Muscle of leg (tissue), 3 donors: ENCODE measurements at regions not wholly inside any gene's neighbourhood (a gene's known extent, or its start where the extent isn't known, plus 50 kb on each side); places are given as distances from the start of the nearest gene placed in this dataset.
A peak's percentile ranks its signal among the peaks of the same experiment; 100 is the strongest.

Experiments used
- DNase-seq: peaks from one replicate; pipeline ENCODE4 v3.0.0; 2013
- H3K27ac ChIP-seq: one replicate; pipeline ENCODE4 v1.5.1; 2013; ENCODE audit warnings: mild to moderate bottlenecking, low read length, control low read depth
- H3K27me3 ChIP-seq: one replicate; pipeline ENCODE4 v1.6.1; 2013; ENCODE audit warnings: low read length; ENCODE audit not compliant: control insufficient read depth, insufficient read depth
- H3K36me3 ChIP-seq: one replicate; pipeline ENCODE4 v1.6.1; 2013; ENCODE audit warnings: low read length; ENCODE audit not compliant: control insufficient read depth, insufficient read depth
- H3K4me1 ChIP-seq: one replicate; pipeline ENCODE4 v1.6.1; 2013; ENCODE audit warnings: low read length; ENCODE audit not compliant: control insufficient read depth, insufficient read depth
- H3K4me3 ChIP-seq: one replicate; pipeline ENCODE4 v1.5.1; 2013; ENCODE audit warnings: low read length, control low read depth
- H3K9me3 ChIP-seq: replicated peaks from 2 replicates; pipeline ENCODE4 v1.6.1; 2013; ENCODE audit warnings: low read depth, low read length; ENCODE audit not compliant: control insufficient read depth
- WGBS: methylation state at CpG from one replicate; pipeline ENCODE4 v1.1.5; 2013; ENCODE audit warnings: missing lambda C conversion rate; ENCODE audit not compliant: insufficient coverage; 5-methylcytosine and 5-hydroxymethylcytosine counted together

- no peak overlapping the region for H3K27ac ChIP-seq
- no peak for DNase-seq
- peaks cover 2% of the 10 kb centered on the region for H3K9me3 ChIP-seq
- no peaks in the 10 kb centered on the region for H3K27me3 ChIP-seq
- no peaks in the 10 kb centered on the region for H3K4me1 ChIP-seq
- WGBS = no CpG with 5 or more reads among the region's 3 CpGs
- H3K36me3 ChIP-seq = no peaks in the 10 kb centered on the region
- no peak overlapping the region for H3K4me3 ChIP-seq
These were observed 158.6 kb downstream of the SAMD5 start for GRCh38 chr6:147667082-147667481.

- H3K4me1 ChIP-seq = no peaks in the 10 kb centered on the region
- WGBS = 93% methylated on average over 3 of the region's 4 CpGs
- H3K27ac ChIP-seq = no peak overlapping the region
- no peaks in the 10 kb centered on the region for H3K27me3 ChIP-seq
- H3K36me3 ChIP-seq = no peaks in the 10 kb centered on the region
- H3K9me3 ChIP-seq = peaks cover 2% of the 10 kb centered on the region
- no peak for DNase-seq
- H3K4me3 ChIP-seq = no peak overlapping the region
These were observed 165.6 kb downstream of the SAMD5 start for GRCh38 chr6:147674099-147674498.

DNA sequence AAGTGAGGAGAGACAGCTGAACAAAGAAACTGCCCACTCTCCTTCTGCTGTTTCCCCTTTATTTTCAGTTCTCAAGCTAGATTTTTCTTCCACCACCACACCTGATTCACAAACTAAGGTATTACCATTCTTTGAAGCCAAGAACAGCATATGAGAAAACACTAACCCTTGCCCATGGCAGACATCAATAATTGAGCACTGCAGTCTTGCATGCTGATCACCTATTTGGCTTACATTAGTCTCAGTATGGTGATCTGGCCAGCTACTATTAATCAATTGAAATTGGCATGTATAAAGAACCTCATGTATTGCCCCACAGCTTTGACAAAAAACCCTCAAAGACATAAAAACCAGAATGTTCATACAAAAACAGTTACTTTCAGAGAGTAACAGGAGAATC lies 166.3 kb downstream of the SAMD5 start:
- Histone ChIP-seq H3K9me3 (peaks cover 2% of the 10 kb centered on the region), H3K4me1 (no peaks in the 10 kb centered on the region), H3K36me3 (no peaks in the 10 kb centered on the region), H3K27ac (no peak overlapping the region), H3K4me3 (no peak overlapping the region), H3K27me3 (no peaks in the 10 kb centered on the region)
- no peak for DNase-seq

DNA sequence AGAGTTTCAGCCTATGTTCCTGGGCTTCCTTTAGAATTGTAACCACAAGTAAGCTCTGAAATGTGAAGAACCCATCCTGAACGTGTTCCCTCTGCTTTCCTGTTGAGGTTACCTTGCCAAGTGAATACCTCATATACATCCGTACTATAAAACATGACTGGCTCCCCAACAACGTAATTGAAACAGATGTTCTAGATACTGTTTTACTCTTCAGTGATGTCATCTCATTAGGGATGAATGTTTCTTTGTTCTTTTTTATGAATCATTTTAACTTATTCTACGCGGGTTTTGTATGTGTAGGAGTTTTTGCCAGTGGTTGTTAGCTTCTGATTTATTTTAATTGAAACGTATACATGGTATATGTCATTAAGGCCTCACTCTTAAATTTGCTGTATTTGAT lies 166.8 kb downstream of the SAMD5 start:
- Histone ChIP-seq H3K27me3 (no peaks in the 10 kb centered on the region), H3K9me3 (no peaks in the 10 kb centered on the region), H3K36me3 (no peaks in the 10 kb centered on the region), H3K4me3 (no peak overlapping the region), H3K4me1 (no peaks in the 10 kb centered on the region), H3K27ac (no peak overlapping the region)
- WGBS = no CpG with 5 or more reads among the region's 6 CpGs
- peak; percentile 69 for DNase-seq

DNA sequence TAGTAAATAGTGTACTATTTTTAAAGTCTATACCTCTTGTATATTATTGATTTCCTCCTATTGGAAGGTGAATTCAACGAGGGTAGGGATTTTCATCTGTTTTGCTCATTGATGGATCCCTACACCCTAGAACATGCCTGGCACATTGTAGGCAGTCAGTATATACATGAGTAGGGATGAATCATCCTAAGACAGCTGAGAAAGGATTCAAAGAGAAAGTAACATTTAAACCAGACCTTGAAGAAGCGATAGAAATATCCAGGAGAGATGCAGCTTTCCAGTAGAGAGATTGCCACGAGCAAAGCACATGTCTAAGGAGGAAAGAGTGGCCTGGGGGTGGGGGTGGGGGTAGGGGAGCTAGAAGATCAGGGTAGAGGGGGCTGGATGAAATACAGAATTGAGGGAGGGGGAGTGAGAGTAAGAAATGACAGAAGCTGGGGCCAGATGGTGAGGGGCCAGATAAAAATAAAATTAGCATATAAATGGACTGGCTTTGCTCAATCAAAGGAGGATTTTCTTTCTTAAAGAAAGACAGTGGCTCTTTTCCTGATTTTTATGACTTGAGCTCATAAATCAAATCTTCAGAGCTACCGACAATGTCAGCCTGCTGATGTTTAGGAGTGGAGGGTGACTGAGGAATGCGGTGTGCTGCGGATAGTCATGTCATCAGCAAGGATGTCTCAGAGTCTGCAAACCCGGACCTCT lies 168.2 kb downstream of the SAMD5 start:
- WGBS = 57% methylated on average over 6 of the region's 7 CpGs
- Histone ChIP-seq H3K9me3 (no peaks in the 10 kb centered on the region), H3K4me3 (no peak overlapping the region), H3K27ac (no peak overlapping the region), H3K4me1 (no peaks in the 10 kb centered on the region), H3K27me3 (no peaks in the 10 kb centered on the region), H3K36me3 (no peaks in the 10 kb centered on the region)
- no peak for DNase-seq

DNA sequence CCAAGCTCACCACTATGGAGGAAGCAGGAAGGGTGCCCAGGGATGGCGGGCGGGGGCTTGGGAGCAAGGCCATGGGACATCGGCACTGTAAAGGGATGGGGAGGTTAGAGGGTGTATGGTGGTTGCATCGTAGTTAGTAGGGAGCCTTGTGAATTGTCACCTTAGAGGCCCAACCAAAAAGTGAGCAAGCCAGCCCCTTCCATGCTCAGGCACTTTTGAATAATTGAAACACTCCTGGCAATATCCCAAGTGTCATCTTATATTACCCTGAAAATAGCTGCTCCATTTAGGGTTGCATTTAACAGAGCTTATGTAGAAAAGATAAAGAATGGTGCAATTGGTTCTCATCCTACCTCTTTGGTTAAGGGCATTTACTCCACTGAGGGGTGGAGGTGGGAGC lies 169.2 kb downstream of the SAMD5 start:
- H3K4me3 ChIP-seq = no peak overlapping the region
- no peak for DNase-seq
- no peak overlapping the region for H3K27ac ChIP-seq
- no peaks in the 10 kb centered on the region for H3K36me3 ChIP-seq
- H3K27me3 ChIP-seq = no peaks in the 10 kb centered on the region
- H3K9me3 ChIP-seq = no peaks in the 10 kb centered on the region
- no peaks in the 10 kb centered on the region for H3K4me1 ChIP-seq
- WGBS = 62% methylated on average over 3 of the region's 4 CpGs

DNA sequence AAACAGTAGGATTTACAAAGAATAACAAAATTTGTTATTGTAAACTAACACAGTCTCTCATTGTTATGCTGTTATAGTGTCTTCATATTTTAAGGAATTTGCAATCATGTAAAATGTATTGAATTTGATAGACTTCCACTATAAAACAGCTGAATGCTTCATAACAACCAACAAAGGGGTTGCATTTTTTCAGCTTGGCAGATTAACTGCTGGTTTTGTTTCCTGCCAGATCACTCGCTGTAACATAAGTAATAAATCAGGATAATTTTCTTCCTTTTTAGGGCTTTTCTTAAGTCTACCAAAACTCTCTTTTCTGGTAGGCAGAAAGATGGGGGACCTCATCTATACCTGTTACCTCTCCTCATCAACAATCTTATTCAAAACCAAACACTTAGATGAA lies 169.8 kb downstream of the SAMD5 start:
- H3K9me3 ChIP-seq = no peaks in the 10 kb centered on the region
- WGBS = no CpG with 5 or more reads among the region's 1 CpG
- no peaks in the 10 kb centered on the region for H3K27me3 ChIP-seq
- no peaks in the 10 kb centered on the region for H3K36me3 ChIP-seq
- no peak for DNase-seq
- no peak overlapping the region for H3K4me3 ChIP-seq
- H3K4me1 ChIP-seq = no peaks in the 10 kb centered on the region
- H3K27ac ChIP-seq = no peak overlapping the region

- Histone ChIP-seq H3K27ac (no peak overlapping the region), H3K27me3 (no peaks in the 10 kb centered on the region), H3K4me1 (no peaks in the 10 kb centered on the region), H3K9me3 (no peaks in the 10 kb centered on the region), H3K4me3 (no peak overlapping the region), H3K36me3 (no peaks in the 10 kb centered on the region)
- no CpG with 5 or more reads among the region's 4 CpGs for WGBS
- peak; percentile 7 for DNase-seq
These were observed 176.4 kb downstream of the SAMD5 start for GRCh38 chr6:147684906-147685305.

DNA sequence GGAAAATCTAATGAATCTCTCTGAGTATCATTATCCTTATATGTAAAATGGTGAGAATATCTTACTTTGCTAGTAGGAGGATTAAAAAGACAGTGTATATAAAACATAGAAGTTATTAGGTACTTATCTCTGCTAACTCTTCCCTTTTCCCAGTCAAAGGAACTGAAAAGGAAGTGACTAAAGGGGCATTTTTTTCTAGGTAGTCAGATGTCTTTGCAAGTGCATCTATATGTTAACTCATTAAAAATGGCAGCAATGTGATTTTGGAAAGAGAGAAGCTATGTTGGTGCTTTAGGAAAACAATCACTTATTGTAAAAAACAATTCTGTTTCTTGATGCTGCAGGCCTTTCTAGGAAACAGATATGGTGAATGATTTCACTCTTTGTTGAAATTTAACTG lies 180.9 kb downstream of the SAMD5 start:
- no peak for DNase-seq
- no peaks in the 10 kb centered on the region for H3K36me3 ChIP-seq
- no peaks in the 10 kb centered on the region for H3K27me3 ChIP-seq
- no peaks in the 10 kb centered on the region for H3K9me3 ChIP-seq
- no peaks in the 10 kb centered on the region for H3K4me1 ChIP-seq
- no peak overlapping the region for H3K4me3 ChIP-seq
- H3K27ac ChIP-seq = no peak overlapping the region

DNA sequence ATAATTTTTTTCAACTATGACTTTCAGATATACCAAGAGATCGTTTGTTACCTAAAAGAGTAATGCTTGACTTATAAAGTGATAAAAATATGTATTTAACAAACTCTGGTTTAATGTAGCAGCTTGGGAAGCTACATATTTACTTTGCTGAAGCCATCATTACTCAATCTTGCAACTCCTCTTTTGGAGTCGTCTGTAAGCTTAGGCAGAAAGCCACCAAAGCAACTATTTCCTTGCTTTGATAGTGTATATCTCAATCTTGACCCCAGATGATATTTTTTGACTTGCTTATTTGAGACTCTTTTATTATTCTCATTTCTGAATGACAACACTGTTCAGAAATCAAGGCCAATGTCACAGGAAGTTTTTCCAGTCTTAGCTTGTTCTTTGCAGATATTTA lies 183.0 kb downstream of the SAMD5 start:
- Histone ChIP-seq H3K9me3 (no peaks in the 10 kb centered on the region), H3K27ac (no peak overlapping the region), H3K27me3 (no peaks in the 10 kb centered on the region), H3K36me3 (no peaks in the 10 kb centered on the region), H3K4me1 (no peaks in the 10 kb centered on the region), H3K4me3 (no peak overlapping the region)
- DNase-seq = peak; percentile 10
- no CpG with 5 or more reads among the region's 2 CpGs for WGBS

DNA sequence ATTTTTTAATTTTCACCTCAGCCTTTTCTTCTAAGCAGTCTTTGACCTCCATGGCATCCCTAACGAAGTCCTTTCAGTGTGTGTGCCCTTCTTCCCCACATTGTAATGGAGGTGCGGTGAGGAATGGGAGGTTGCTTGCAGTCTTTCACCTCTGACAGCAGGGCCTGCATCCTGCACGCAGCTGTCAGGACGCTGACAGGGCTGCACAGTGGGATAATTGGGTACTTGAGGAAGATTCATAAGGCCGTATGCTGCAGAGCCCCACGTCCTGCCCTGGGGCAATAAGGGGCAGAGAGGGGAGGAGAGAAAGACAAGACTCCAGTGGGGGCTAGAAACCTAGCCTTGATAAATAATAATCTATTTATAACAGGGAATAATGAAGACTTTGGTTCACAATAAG lies 184.7 kb downstream of the SAMD5 start:
- WGBS = no CpG with 5 or more reads among the region's 6 CpGs
- H3K4me1 ChIP-seq = no peaks in the 10 kb centered on the region
- H3K27ac ChIP-seq = no peak overlapping the region
- H3K9me3 ChIP-seq = no peaks in the 10 kb centered on the region
- no peaks in the 10 kb centered on the region for H3K36me3 ChIP-seq
- DNase-seq = no peak
- H3K4me3 ChIP-seq = no peak overlapping the region
- no peaks in the 10 kb centered on the region for H3K27me3 ChIP-seq
